H1 (cell line): ENCODE measurements at regions not wholly inside any gene's neighbourhood (a gene's known extent, or its start where the extent isn't known, plus 50 kb on each side); places are given as distances from the start of the nearest gene placed in this dataset.

Experiments
- TAF7 ChIP-seq: optimal IDR thresholded peaks from 2 replicates; pipeline ENCODE3; 2011; ENCODE audit warnings: low read depth, mild to moderate bottlenecking, inconsistent platforms, low read length, moderate library complexity, borderline replicate concordance

DNA sequence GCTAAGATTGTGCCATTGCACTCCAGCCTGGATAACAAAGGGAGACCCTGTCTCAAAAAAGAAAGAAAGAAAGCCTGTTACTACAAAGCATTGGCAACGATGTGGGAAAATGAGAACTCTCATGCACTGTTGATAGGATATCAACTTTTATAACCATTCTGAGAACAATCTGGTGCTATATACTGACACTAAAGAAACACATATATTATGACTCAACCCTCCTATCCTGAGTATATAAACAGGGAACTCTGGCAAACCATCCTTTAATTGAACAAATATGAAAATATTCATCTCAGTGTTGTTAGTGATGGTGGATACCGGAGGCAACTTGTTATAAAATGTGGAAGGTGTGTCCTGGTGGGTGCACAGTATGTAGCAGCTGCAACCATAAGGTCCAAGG, 53.0 kb upstream of the SOD3 start (continued):
- no peak for TF ChIP-seq TAF7
